H54 (cell line): ENCODE measurements at regions not wholly inside any gene's neighbourhood (a gene's known extent, or its start where the extent isn't known, plus 50 kb on each side); places are given as distances from the start of the nearest gene placed in this dataset.

Experiments used
- DNase-seq: peaks from one replicate; pipeline ENCODE4 v3.0.0; 2011; ENCODE audit warnings: low spot score, mixed read lengths; ENCODE audit not compliant: insufficient read length
- FAIRE-seq: peaks from 3 replicates; lab custom pipeline; 2011; peaks lifted over from hg19 to GRCh38; lab: Jason Lieb, UNC
- POLR2A ChIP-seq: IDR thresholded peaks from 2 replicates; pipeline ENCODE4 v1.6.1; 2011; ENCODE audit warnings: low read depth, mild to moderate bottlenecking, low read length

DNA sequence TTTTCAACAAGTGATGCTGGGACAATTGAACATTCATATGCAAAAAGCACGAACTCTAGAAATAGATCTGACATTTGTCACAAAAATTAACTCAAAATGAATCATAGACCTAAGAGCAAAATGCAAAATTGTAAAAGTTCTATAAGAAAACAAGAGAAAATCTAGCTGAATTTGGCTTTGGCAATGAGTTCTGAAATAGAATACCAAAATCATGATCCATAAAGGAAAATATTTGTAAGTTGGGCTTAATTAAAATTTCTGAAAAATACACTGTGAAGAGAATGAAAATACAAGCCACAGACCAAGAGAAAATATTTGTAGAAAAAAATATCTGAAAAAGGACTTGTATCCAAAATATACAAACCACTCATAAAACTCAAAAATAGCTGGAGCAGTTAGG, 698.8 kb upstream of the CELF2 start:
- FAIRE-seq (no peak), DNase-seq (no peak)
- no peak for TF ChIP-seq POLR2A

DNA sequence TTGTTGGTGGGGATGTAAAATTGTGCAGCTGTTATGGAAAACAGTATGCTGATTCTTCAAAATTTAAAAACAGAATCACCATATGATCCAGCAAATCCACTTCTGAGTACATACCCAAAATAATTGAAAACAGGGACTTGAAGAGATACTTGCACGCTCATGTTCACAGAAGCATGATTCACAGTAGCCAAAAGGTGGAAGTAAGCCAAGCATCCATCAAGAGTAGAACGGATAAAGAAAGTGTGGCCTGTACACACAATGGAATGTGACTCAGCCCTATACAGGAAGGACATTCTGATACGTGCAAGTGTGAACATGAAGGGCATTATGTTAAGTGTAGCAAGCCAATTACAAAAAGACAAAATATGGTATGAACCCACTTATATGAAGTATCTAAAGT, 696.7 kb upstream of the CELF2 start:
- DNase-seq = no peak
- no peak for FAIRE-seq
- no peak for TF ChIP-seq POLR2A

DNA sequence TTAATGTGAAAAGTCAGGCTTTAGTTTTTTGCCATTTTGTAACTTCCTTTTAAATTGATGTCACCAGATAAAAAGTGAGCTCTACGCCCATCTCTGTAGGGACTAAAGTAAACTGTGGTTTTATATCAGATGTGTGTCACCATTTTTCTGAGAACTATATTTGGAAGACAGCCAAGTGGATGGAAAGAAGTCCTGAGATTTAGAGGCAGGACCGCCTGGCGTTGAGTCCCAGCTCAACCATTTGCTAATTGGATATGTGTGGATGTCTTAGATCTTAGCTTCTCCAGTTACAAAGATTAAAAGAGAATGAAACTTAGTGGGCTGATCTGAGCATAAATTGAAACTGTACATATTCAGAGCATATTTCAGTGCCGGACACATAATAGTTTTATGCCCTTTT, 691.6 kb upstream of the CELF2 start:
- no peak for TF ChIP-seq POLR2A
- FAIRE-seq (no peak), DNase-seq (no peak)

DNA sequence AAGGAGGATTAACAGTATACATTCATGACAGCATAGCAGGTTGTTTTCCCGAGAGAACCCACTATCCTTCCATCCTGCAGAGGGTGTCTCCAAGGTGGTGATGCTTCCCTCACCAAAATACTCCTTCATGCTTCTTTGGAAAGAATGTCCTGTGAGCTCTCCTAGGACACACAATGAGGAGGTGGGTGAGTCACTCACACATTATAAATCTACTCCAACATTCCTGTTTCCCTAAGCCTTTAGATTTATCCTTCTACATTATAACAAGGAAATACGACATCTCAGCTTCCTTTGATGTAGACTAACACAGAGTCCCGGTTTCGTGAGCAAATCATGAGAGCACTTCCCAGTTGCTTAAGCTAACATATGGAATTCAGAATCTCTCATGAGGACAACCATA, 689.7 kb upstream of the CELF2 start:
- DNase-seq (no peak), FAIRE-seq (no peak)
- TF ChIP-seq POLR2A = no peak

DNA sequence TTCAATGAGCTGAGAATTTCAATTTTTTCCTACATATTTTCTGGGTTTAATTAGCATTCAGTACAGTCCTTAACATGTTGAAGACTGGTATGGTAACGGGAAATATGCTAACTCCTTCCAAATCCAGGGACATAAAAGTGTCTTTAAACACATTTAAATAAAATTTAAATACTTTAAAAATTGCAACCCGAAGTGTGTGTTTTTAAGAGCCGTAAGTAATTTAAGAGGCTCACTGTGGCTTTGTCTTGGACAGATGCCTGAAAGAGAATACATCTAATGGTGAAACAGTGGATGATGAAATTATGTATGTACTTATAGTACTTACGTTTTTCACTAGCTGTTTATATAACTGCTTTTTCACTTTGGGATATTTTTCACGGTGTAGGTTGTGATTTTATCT, 687.3 kb upstream of the CELF2 start:
- DNase-seq (no peak), FAIRE-seq (no peak)
- no peak for TF ChIP-seq POLR2A

DNA sequence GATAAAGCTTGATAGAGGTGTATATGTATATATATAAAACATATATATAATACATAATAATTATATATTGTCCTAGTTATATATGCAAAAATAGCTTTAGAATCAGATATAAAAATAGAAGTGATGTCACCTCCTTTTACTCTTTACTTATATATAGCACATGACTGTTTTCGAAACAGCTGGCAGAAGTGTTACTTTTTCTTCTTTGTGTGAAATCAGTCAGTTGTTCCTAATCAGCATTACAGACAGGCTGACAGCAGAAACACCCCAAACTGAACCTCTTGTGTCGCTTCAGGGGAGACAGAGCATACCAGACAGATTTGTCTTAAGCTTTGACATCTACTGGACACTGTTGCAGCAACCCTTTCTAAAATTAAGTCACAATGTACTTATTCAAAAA, 684.9 kb upstream of the CELF2 start:
- DNase-seq (no peak), FAIRE-seq (no peak)
- TF ChIP-seq POLR2A = no peak

DNA sequence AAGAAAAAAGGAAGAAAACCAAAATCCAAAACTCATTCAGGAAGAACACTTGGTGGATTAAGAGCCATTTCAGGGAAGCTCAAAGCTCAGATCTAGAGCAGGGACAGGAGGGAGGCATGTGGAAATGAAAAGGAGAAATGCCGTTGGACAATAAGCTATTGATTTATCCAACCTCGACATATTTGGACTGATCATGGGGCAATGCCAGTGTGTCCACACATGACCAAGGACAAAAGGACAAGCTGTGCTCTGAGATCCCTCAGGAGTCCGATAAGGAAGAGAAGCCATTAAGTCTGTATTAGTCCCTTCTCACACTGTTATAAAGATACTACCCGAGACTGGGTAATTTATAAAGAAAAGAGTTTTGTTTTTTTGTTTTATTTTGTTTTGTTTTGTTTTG, 684.0 kb upstream of the CELF2 start:
- FAIRE-seq = no peak
- TF ChIP-seq POLR2A = no peak

DNA sequence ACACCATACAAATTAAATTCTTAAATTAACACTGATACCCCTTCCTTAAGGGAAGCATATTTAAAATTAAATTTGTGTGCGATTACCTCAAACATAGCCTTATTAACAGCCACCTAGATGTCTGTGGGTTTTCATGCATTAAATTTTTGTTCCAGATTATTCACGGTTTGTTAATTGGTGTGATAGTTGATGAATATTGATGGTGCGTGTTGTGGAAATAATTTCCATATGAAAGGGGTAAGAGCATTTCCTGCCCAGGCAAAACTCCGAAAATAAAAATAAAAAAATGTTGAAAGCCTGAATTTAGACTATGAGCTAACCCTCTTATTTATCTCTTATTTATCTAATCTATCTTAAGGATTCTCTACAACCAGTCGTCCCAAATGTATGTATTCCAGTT, 679.3 kb upstream of the CELF2 start:
- TF ChIP-seq POLR2A = no peak
- no peak for FAIRE-seq
- no peak for DNase-seq

More for the DNA sequence above, 684.0 kb upstream of the CELF2 start:
- DNase-seq = no peak

DNA sequence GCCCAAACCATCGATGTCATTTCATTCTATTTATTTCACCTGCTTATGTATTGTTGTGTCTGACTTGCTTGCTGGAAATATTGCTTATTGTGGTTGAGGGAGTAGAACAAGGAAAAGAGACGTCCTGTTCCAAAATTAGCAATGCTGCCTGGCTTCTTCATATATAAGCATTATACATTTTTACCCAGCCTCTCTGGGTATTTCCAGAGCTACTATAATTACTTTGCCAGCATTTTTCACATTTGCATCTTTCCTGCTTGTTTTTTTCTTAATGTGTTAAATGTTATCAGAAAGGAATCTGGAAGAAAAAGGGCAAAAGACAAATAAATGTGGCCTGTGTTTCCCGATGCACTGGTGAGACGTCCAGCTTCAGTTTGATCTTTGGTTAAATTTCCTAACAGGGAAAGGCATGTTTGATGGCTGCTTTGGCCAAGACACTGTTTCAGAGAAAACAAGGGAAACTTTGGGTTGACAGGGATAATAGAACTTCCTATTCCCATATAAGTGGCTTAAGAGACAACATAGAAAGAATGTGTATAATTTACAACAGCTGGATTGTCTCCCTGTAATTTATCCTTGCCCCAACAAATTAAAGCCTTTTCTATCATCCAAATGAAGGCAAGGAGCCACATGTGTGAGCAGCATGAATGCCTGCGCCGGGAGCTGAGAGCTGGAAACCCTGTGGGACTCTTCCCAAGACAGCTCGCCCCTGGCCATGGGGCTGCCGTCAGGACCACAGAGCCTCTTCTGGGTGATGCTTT, 671.1 kb upstream of the CELF2 start:
- TF ChIP-seq POLR2A = no peak
- FAIRE-seq = no peak
- DNase-seq = no peak

DNA sequence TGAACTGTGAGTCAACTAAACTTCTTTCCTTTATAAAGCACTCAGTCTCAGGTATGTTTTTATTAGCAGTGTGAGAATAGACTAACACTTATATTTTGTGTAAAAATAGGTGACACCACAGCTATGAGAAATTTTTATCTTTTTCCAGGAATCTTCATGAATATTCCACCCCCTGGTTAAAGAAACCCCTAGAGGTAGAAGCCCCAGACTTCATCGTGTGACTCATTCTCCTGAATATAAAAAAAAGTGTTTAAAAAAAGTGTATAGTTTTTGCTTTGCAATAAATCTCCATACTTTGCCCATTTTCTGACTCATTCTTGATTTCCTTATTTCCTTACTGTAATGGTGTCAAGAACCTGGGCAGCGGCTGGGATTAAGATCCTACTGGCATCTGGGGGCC, 667.6 kb upstream of the CELF2 start:
- no peak for TF ChIP-seq POLR2A
- DNase-seq (no peak), FAIRE-seq (no peak)

DNA sequence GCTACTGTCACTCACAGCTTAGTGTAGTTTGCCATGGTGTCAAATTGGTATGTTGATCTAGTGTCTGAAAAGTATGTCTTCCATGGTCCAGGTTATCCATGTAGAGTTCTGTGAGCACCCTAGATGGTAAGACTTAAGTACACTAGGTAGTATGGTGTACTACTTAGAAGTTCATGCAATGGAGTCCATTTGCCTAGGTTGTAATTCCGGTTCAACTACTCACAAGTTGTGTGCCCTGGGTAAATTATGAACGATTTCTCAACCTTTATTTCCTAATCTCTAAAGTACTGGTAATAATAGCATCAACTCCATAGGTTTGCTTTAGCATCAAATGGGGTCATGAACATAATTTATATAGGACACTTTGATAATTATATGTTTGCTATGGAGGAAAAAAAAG, 666.2 kb upstream of the CELF2 start:
- FAIRE-seq = no peak
- DNase-seq = no peak
- TF ChIP-seq POLR2A = no peak

DNA sequence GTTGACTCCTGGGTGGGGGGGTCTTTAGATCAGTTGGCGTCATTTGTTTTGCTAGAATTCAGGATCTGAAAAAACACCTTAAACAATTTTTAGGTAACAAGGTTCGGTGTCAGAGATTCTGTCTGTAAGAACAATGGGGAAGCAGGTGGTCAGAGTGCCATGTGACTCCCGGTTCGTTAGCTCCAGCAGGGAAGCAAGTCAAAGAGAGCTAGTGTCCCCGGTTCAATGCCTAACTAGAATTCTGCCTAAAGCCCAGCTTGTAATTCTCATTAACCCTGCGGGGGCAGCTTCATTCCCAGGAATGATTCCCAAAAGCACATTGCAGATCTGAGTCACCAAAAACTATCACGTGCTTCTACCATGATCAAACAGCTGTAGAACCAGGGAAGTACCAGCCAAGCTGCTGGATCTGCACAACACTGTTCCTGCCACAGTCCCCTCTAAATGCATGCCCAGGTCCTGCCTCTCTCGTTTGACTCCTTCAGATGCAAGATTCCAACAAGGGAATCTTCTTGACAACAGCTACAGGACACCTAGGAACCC, 664.3 kb upstream of the CELF2 start:
- TF ChIP-seq POLR2A = no peak
- no peak for DNase-seq
- FAIRE-seq = no peak

DNA sequence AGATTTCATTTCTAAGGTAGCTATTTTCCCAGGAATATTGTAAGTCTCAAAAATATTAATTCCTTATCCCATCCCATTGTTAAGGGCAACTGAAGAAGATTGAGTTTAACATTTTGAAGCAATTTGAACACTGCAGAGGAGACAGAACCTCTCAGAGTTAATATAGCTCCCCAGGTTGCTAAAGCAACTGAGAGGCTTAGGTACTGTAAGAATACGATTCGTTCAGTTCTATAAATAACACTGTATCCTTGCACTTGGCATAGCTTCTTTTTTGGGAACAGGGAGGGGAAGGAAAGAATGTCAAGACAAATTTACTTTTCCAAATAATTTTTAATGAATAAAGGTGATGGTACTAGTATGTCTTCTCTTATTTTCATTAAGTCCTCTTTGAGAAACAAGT, 658.4 kb upstream of the CELF2 start:
- FAIRE-seq (no peak), DNase-seq (no peak)
- no peak for TF ChIP-seq POLR2A

DNA sequence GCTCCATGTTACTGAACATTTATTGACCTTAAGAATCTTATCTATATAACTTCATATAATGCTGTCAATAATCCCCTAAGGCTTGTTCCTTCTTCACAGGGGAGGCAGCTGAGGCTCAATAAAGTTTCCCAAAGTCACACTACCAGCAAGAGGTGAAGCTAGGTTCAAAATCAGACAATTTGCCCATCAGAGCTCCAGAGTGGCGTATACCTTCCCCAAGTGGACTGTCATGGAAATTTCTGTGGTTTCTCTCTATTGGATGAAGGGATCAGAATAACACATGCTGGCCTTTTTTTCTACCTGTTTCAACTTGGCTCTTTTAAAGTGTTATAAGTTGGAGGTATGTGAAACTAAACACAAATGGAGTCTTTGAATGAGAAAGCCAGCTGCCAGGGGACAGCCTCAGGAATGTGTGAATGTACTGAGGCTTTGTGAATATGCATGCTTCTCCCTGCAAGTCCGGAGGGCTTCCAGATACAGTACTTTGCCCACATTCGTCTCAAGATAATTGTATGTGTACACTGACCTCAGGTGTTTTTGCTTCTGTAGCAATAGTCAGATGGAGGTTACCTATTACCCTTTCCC, 656.3 kb upstream of the CELF2 start:
- TF ChIP-seq POLR2A = no peak
- FAIRE-seq (no peak), DNase-seq (no peak)

DNA sequence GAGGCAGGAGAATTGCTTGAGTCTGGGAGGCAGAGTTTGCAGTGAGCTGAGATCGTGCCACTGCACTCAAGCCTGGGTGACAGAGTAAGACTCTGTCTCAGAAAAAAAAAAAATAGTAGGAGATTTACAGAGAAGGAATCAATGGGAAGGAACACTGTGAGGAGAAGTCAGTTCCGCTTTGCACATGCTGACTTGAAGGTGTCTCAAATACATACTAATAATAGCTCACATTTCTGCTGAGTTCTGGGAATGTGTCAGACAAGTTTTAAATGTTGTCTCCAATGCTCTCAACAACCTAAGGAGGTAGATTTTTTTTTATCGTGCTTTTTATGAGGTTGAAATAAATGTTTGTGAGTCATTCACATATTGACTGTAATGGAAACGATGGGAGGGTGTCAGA, 654.9 kb upstream of the CELF2 start:
- DNase-seq = no peak
- TF ChIP-seq POLR2A = no peak
- FAIRE-seq = no peak
